HL-60 (cell line): ENCODE measurements at regions not wholly inside any gene's neighbourhood (a gene's known extent, or its start where the extent isn't known, plus 50 kb on each side); places are given as distances from the start of the nearest gene placed in this dataset.

Experiments used
- DNase-seq, 2 experiments: peaks; one replicate each; pipeline ENCODE4 v3.0.0-alpha.2; 2010 to 2020; ENCODE audit warnings: low read depth in 1 of 2, low spot score in 1 of 2
- H3K27ac ChIP-seq: fragments of 250-450 bp; sonication (Bioruptor Pico); replicated peaks from 2 replicates; pipeline ENCODE4 v1.5.1; 2020; ENCODE audit warnings: mild to moderate bottlenecking, moderate library complexity
- H3K27me3 ChIP-seq: fragments of 250-450 bp; sonication (Bioruptor Pico); 2 replicates; pipeline ENCODE4 v1.5.1; 2021; ENCODE audit warnings: mild to moderate bottlenecking, moderate library complexity; ENCODE audit not compliant: insufficient read depth, poor library complexity, severe bottlenecking
- H3K4me3 ChIP-seq: replicated peaks from 2 replicates; pipeline ENCODE4 v1.5.1; 2011; ENCODE audit warnings: mild to moderate bottlenecking, control low read depth, low read length; ENCODE audit not compliant: insufficient read depth
- CTCF ChIP-seq: IDR thresholded peaks from one replicate; pipeline ENCODE4 v1.5.1; 2011; ENCODE audit warnings: low read length, control low read depth, inconsistent platforms; ENCODE audit not compliant: insufficient read depth
- GABPA ChIP-seq: IDR thresholded peaks from 2 replicates; pipeline ENCODE4 v1.6.1; 2012; ENCODE audit warnings: low read depth
- POLR2AphosphoS5 ChIP-seq: IDR thresholded peaks from 2 replicates; pipeline ENCODE4 v1.6.1; 2012; ENCODE audit warnings: low read depth
- SPI1 ChIP-seq: IDR thresholded peaks from 2 replicates; pipeline ENCODE4 v1.6.1; 2012; ENCODE audit warnings: low read depth, mild to moderate bottlenecking, borderline replicate concordance
- TF ChIP-seq, protein P1 (sequence below): IDR thresholded peaks from 2 replicates; pipeline ENCODE4 v1.6.1; 2012; ENCODE audit warnings: low read depth; ENCODE audit not compliant: insufficient replicate concordance

GRCh38 chr1:30325085-30325935 is 398.1 kb downstream of the MATN1 start:
- Histone ChIP-seq H3K27ac (no peak overlapping the region), H3K4me3 (no peak overlapping the region), H3K27me3 (no peaks in the 10 kb centered on the region)
- DNase-seq, result no peak
- TF ChIP-seq POLR2AphosphoS5 (no peak), SPI1 (no peak), GABPA (no peak), CTCF (no peak)
- TF ChIP-seq, protein P1, sequence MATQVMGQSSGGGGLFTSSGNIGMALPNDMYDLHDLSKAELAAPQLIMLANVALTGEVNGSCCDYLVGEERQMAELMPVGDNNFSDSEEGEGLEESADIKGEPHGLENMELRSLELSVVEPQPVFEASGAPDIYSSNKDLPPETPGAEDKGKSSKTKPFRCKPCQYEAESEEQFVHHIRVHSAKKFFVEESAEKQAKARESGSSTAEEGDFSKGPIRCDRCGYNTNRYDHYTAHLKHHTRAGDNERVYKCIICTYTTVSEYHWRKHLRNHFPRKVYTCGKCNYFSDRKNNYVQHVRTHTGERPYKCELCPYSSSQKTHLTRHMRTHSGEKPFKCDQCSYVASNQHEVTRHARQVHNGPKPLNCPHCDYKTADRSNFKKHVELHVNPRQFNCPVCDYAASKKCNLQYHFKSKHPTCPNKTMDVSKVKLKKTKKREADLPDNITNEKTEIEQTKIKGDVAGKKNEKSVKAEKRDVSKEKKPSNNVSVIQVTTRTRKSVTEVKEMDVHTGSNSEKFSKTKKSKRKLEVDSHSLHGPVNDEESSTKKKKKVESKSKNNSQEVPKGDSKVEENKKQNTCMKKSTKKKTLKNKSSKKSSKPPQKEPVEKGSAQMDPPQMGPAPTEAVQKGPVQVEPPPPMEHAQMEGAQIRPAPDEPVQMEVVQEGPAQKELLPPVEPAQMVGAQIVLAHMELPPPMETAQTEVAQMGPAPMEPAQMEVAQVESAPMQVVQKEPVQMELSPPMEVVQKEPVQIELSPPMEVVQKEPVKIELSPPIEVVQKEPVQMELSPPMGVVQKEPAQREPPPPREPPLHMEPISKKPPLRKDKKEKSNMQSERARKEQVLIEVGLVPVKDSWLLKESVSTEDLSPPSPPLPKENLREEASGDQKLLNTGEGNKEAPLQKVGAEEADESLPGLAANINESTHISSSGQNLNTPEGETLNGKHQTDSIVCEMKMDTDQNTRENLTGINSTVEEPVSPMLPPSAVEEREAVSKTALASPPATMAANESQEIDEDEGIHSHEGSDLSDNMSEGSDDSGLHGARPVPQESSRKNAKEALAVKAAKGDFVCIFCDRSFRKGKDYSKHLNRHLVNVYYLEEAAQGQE, result no peak

DNA sequence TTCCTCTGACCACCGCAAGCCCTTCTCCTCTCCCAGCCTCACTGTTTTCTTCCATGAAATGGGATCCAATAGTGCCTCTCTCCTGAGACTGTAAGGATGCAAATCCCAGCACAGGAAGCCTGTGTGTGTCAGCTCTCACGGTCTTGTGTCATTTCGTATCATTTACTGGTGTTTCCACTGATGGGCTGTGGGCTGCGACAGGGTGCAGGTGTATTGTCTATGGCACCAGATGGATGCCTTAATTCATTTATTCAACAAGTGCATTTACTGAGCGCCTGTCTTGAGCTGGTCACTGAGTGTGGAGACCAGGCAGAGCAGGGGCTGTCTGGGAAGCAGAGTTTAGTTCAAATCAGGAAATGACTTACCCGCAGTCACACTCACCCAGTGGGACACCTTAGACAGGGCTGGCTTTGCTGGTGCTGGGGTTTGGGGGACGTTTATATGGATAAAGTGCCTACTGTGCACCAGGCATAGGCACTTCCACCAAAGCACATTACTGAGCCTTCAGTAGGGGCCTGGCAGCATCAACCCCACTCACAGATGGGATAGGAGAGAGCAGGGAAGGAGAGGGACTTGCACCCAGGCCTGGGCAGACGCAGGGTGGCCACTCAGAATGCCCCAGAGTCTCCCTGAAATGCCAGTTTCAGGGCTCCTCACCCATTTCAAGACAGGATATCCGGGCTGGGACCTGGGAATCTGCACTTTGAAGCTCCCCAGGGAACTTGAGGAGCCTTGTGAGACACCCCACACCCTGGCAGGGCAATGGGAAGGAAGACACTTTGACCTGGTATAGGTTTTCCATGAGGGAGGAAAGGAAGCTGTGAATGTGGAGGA is 398.9 kb downstream of the MATN1 start:
- DNase-seq, result no peak
- no peak for TF ChIP-seq SPI1
- no peak for TF ChIP-seq POLR2AphosphoS5
- TF ChIP-seq, protein P1, result no peak
- TF ChIP-seq CTCF, result no peak
- TF ChIP-seq GABPA, result no peak
- H3K4me3 ChIP-seq, result no peak overlapping the region
- H3K27me3 ChIP-seq, result no peaks in the 10 kb centered on the region
- no peak overlapping the region for H3K27ac ChIP-seq

DNA sequence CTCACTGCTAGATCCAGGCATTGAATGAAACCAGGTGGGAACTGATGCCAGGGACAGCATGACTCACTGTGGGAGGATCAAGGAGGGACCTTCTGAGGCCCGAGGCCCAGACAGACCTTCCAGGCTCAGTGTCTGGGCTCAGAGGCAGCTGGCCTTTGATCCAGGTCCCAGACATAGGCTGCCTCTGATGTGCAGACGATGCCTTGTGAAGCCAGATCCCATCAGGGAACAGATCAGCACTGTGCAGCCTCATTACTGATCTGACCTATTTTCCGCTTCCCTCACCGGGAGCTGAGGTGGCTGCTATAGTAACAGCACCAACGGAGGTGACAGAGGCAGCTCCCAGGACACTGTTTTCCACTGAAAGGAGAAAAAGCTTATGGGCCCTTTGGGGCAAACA is 399.5 kb downstream of the MATN1 start:
- no peak for DNase-seq
- TF ChIP-seq CTCF, result no peak
- no peak for TF ChIP-seq SPI1
- no peak for TF ChIP-seq POLR2AphosphoS5
- TF ChIP-seq GABPA, result no peak
- TF ChIP-seq, protein P1, result no peak
- Histone ChIP-seq H3K4me3 (no peak overlapping the region), H3K27ac (no peak overlapping the region), H3K27me3 (no peaks in the 10 kb centered on the region)
